IMR-90 (cell line): ENCODE measurements at regions not wholly inside any gene's neighbourhood (a gene's known extent, or its start where the extent isn't known, plus 50 kb on each side); places are given as distances from the start of the nearest gene placed in this dataset.

Experiments
- ATAC-seq: fragments of 200-7000 bp; cut with Tn5 transposase; 2 replicates; pipeline ENCODE4 v1.9.1; 2020; ENCODE audit warnings: low read depth, mild to moderate bottlenecking, moderate library complexity
- BruUV-seq: library from RNA; stranded (reverse); fragments of 400-500 nt; replicated peaks from 2 replicates; lab custom pipeline; 2021; lab: Mats Ljungman, UMichigan
- CTCF ChIA-PET: fragments of 300-600 bp; formaldehyde crosslinking; extraction: SDS; loops from one replicate; lab custom pipeline; 2021; ENCODE audit warnings: antibody characterized with exemption; lab: Yijun Ruan, JAX
- POLR2A ChIA-PET: fragments of 300-600 bp; sonication (Branson Sonifier 250); formaldehyde crosslinking; loops from one replicate; lab custom pipeline; 2022; ENCODE audit warnings: antibody characterized with exemption; ENCODE audit not compliant: unreplicated experiment; lab: Charles Lee
- DNase-seq: peaks from one replicate; pipeline ENCODE4 v3.0.0; 2013
- H2AFZ ChIP-seq: replicated peaks from 2 replicates; pipeline ENCODE3; 2013; ENCODE audit warnings: low read length, mild to moderate bottlenecking; ENCODE audit not compliant: poor library complexity
- H2AK5ac ChIP-seq: 2 replicates; pipeline ENCODE4 v1.6.1; 2013; ENCODE audit warnings: low read depth, low read length, inconsistent platforms
- H2AK9ac ChIP-seq: replicated peaks from 2 replicates; pipeline ENCODE3; 2013; ENCODE audit warnings: mild to moderate bottlenecking, low read depth, low read length, moderate library complexity; ENCODE audit not compliant: poor library complexity
- H2BK120ac ChIP-seq: 2 replicates; pipeline ENCODE4 v1.6.1; 2013; ENCODE audit warnings: low read depth, low read length, inconsistent platforms
- H2BK15ac ChIP-seq: 3 replicates; pipeline ENCODE4 v1.6.1; 2013; ENCODE audit warnings: low read depth, low read length, inconsistent platforms
- H2BK20ac ChIP-seq: 2 replicates; pipeline ENCODE4 v1.6.1; 2013; ENCODE audit warnings: low read depth, mild to moderate bottlenecking, inconsistent platforms, low read length, moderate library complexity
- H2BK5ac ChIP-seq: 2 replicates; pipeline ENCODE4 v1.6.1; 2013; ENCODE audit warnings: mild to moderate bottlenecking, low read depth, low read length, inconsistent platforms; ENCODE audit not compliant: poor library complexity, severe bottlenecking
- H3K14ac ChIP-seq: replicated peaks from 2 replicates; pipeline ENCODE4 v1.6.1; 2013; ENCODE audit warnings: low read depth, low read length, inconsistent platforms
- H3K18ac ChIP-seq: 2 replicates; pipeline ENCODE4 v1.6.1; 2013; ENCODE audit warnings: low read depth, low read length, control low read depth
- H3K23ac ChIP-seq: 2 replicates; pipeline ENCODE4 v1.6.1; 2013; ENCODE audit warnings: low read depth, low read length, inconsistent platforms
- H3K27ac ChIP-seq: 2 replicates; pipeline ENCODE4 v1.5.1; 2013; ENCODE audit warnings: mild to moderate bottlenecking, control low read depth, low read length; ENCODE audit not compliant: insufficient read depth
- H3K27me3 ChIP-seq: 2 replicates; pipeline ENCODE4 v1.6.1; 2013; ENCODE audit warnings: low read length; ENCODE audit not compliant: control insufficient read depth, insufficient read depth
- H3K36me3 ChIP-seq: 2 replicates; pipeline ENCODE4 v1.6.1; 2013; ENCODE audit warnings: low read length, mixed read lengths; ENCODE audit not compliant: control insufficient read depth, insufficient read depth
- H3K4ac ChIP-seq: 2 replicates; pipeline ENCODE4 v1.6.1; 2013; ENCODE audit warnings: low read depth, low read length, inconsistent platforms
- H3K4me1 ChIP-seq: 2 replicates; pipeline ENCODE4 v1.6.1; 2013; ENCODE audit warnings: low read length, mixed read lengths; ENCODE audit not compliant: control insufficient read depth, insufficient read depth
- H3K4me2 ChIP-seq: 2 replicates; pipeline ENCODE4 v1.6.1; 2013; ENCODE audit warnings: low read depth, mild to moderate bottlenecking, control low read depth, low read length, moderate library complexity
- H3K4me3 ChIP-seq: 2 replicates; pipeline ENCODE4 v1.5.1; 2013; ENCODE audit warnings: low read depth, mild to moderate bottlenecking, control low read depth, low read length, moderate library complexity; ENCODE audit not compliant: insufficient read depth
- H3K56ac ChIP-seq: 2 replicates; pipeline ENCODE4 v1.6.1; 2013; ENCODE audit warnings: low read length, inconsistent platforms; ENCODE audit not compliant: insufficient read depth; ENCODE audit errors: extremely low read depth
- H3K79me1 ChIP-seq, 2 experiments: 2 replicates each; pipeline ENCODE4 v1.6.1; 2013; ENCODE audit warnings: low read length in 2 of 2, inconsistent platforms in 1 of 2, low read depth in 1 of 2
- H3K9ac ChIP-seq: 2 replicates; pipeline ENCODE4 v1.6.1; 2013; ENCODE audit warnings: low read depth, low read length, control low read depth
- H3K9me1 ChIP-seq: 2 replicates; pipeline ENCODE4 v1.6.1; 2013; ENCODE audit warnings: low read length, inconsistent platforms; ENCODE audit not compliant: insufficient read depth
- H3K9me3 ChIP-seq: 2 replicates; pipeline ENCODE4 v1.6.1; 2013; ENCODE audit warnings: low read length; ENCODE audit not compliant: control insufficient read depth, insufficient read depth
- H4K20me1 ChIP-seq: 2 replicates; pipeline ENCODE4 v1.6.1; 2013; ENCODE audit warnings: low read length, inconsistent platforms; ENCODE audit not compliant: insufficient read depth
- H4K5ac ChIP-seq: 2 replicates; pipeline ENCODE4 v1.6.1; 2013; ENCODE audit warnings: mild to moderate bottlenecking, low read depth, low read length, control low read depth
- H4K8ac ChIP-seq, 2 experiments: 2 replicates each; pipeline ENCODE4 v1.6.1; 2013; ENCODE audit warnings: low read depth in 2 of 2, low read length in 2 of 2, control low read depth in 1 of 2, inconsistent platforms in 1 of 2
- H4K91ac ChIP-seq: 2 replicates; pipeline ENCODE4 v1.6.1; 2013; ENCODE audit warnings: low read depth, low read length, inconsistent platforms; ENCODE audit not compliant: insufficient read depth
- CEBPB ChIP-seq: IDR thresholded peaks from 2 replicates; pipeline ENCODE4 v1.6.1; 2012; ENCODE audit warnings: low read depth, low read length, improper control_type of control experiment
- CTCF ChIP-seq: conservative IDR thresholded peaks from 2 replicates; pipeline ENCODE4 v1.5.1; 2012; ENCODE audit warnings: mild to moderate bottlenecking, low read depth, low read length, improper control_type of control experiment
- NFE2L2 ChIP-seq: fragments of 150-350 bp; IDR thresholded peaks from 2 replicates; pipeline ENCODE4 v1.6.1; 2016; ENCODE audit warnings: low read depth, mild to moderate bottlenecking, low read length
- USF2 ChIP-seq: fragments of 150-350 bp; IDR thresholded peaks from 2 replicates; pipeline ENCODE4 v1.6.1; 2017; ENCODE audit warnings: mild to moderate bottlenecking, antibody characterized with exemption, low read length, low read depth
- WGBS, 2 experiments: methylation state at CpG; one replicate each; pipeline versions ENCODE4 v1.1.5 to v1.1.7; 2013; ENCODE audit warnings: missing lambda C conversion rate in 2 of 2; ENCODE audit not compliant: insufficient read length in 1 of 2; ENCODE audit errors: extremely low coverage in 2 of 2; 5-methylcytosine and 5-hydroxymethylcytosine counted together
- dilution Hi-C: fragments of 300-500 bp; cut with HindIII; formaldehyde crosslinking; loops from one replicate; pipeline ENCODE4 v1.14.3; 2018; ENCODE audit warnings: low sequenced_read_pairs; ENCODE audit not compliant: unreplicated experiment
- in situ Hi-C: fragments of 300-500 bp; cut with MboI; formaldehyde crosslinking; loops from 3 replicates; pipeline ENCODE4 v1.14.3; 2019; ENCODE audit warnings: low sequenced_read_pairs, inconsistent platforms, mixed read lengths
- intact Hi-C: fragments of 100-400 bp; cut with micrococcal nuclease; formaldehyde crosslinking; loops from 2 replicates; pipeline ENCODE4 v1.10.0; 2022

- H4K91ac ChIP-seq: no peak overlapping the region
- H3K27ac ChIP-seq: no peak overlapping the region
- H3K56ac ChIP-seq: no peak overlapping the region
- H3K27me3 ChIP-seq: no peaks in the 10 kb centered on the region
- BruUV-seq: no TSS peak
- ChIA-PET POLR2A (no interaction called here), CTCF (no interaction called here)
- no peak overlapping the region for H3K14ac ChIP-seq
- H2BK5ac ChIP-seq: no peak overlapping the region
- no peak overlapping the region for H4K8ac ChIP-seq
- no peak for DNase-seq
- no peak overlapping the region for H3K4me3 ChIP-seq
- TF ChIP-seq CTCF: no peak
- no peak for TF ChIP-seq USF2
- TF ChIP-seq CEBPB: no peak
- no peak for TF ChIP-seq NFE2L2
- WGBS, 2 experiments: 43% methylated on average over 1 of the region's 3 CpGs; no CpG with 5 or more reads in 1 of the 2 experiments
- H3K4me1 ChIP-seq: no peaks in the 10 kb centered on the region
- no peaks in the 10 kb centered on the region for H3K9me3 ChIP-seq
- H2AK9ac ChIP-seq: no peak overlapping the region
- H4K20me1 ChIP-seq: no peaks in the 10 kb centered on the region
- H3K4ac ChIP-seq: no peak overlapping the region
- H3K79me1 ChIP-seq: no peaks in the 10 kb centered on the region
- ATAC-seq: no peak
- no peak overlapping the region for H3K18ac ChIP-seq
- no peaks in the 10 kb centered on the region for H3K36me3 ChIP-seq
- H3K23ac ChIP-seq: no peak overlapping the region
- no peak overlapping the region for H3K4me2 ChIP-seq
- H2BK20ac ChIP-seq: no peak overlapping the region
- intact Hi-C loops: no loop called here
- dilution Hi-C loops: no loop called here
- H2BK15ac ChIP-seq: no peak overlapping the region
- H2AFZ ChIP-seq: no peak overlapping the region
- H3K9ac ChIP-seq: no peak overlapping the region
- no peak overlapping the region for H2BK120ac ChIP-seq
- H3K9me1 ChIP-seq: no peaks in the 10 kb centered on the region
- H2AK5ac ChIP-seq: no peak overlapping the region
- in situ Hi-C loops: no loop called here
- H4K5ac ChIP-seq: no peak overlapping the region
Measured at GRCh38 chr2:123624816-123625215, 400.3 kb upstream of the CNTNAP5 start.
